GM21786 (cell line): ENCODE measurements at regions not wholly inside any gene's neighbourhood (a gene's known extent, or its start where the extent isn't known, plus 50 kb on each side); places are given as distances from the start of the nearest gene placed in this dataset.
"Not testable (repeated sequence)": the region's sequence is repeated elsewhere in the genome, so short reads cannot be mapped to it uniquely, and the experiment has no call there.

ENCODE experiments used
- ATAC-seq: cut with Tn5 transposase; IDR thresholded peaks from one replicate; pipeline ENCODE4 v1.9.1; 2021; ENCODE audit not compliant: unreplicated experiment

DNA sequence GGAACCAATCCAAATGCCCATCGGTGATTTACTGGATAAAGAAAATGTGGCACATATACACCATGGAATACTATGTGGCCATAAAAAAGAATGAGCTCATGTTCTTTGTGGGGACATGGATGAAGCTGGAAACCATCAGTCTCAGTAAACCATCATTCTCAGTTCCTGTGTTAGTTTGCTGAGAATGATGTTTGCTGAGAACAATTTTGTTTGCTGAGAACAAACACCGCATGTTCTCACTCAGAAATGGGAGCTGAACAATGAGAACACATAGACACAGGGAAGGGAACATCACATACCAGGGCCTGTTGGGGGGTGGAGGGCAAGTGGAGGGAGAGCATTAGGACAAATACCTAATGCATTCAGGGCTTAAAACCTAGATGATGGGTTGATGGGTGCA lies 185.5 kb downstream of the ANXA1 start:
- ATAC-seq = not testable (repeated sequence)

DNA sequence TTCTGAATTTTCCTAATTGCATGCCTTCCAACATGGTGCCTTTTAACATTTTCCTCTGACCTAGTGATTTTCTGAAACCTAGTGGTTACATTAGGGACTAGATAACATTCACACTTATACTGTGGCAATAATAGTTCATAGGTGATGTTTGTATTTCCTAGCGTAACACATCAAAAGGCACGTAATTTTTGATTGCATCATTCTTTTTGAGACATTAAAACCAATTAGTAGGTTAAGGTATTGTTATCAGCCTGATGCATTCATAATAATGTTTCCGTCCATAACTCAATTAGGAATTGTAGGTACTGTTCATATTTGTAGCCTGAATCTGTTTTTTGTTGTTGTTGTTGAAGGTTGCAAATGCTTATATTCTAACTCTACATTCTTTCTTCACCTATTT lies 192.4 kb downstream of the ANXA1 start:
- no peak for ATAC-seq

- ATAC-seq = no peak
Measured at GRCh38 chr9:73347123-73347522, 195.5 kb downstream of the ANXA1 start.

GRCh38 chr9:73347720-73348119 lies 196.1 kb downstream of the ANXA1 start:
- no peak for ATAC-seq

GRCh38 chr9:73348471-73348870 lies 196.8 kb downstream of the ANXA1 start:
- no peak for ATAC-seq

DNA sequence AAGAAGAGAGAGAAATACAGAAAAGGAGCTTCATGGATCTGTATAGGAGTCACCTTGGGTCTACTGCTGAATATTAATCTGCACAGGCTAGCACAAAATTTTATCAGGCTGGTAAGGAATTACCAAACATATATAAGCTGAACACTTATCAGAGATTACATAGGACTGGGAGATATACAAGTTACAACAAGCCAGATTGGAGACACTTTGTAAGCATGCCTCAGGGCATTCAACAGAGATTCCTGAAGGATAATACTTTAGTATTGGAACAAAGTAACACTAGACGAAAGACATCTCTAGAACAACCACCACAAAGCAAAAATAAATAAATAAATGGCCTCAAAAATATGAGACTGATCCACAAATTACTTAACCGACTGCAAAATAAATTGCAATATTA lies 197.8 kb downstream of the ANXA1 start:
- ATAC-seq = no peak

GRCh38 chr9:73357607-73358006 lies 205.9 kb downstream of the ANXA1 start:
- no peak for ATAC-seq

DNA sequence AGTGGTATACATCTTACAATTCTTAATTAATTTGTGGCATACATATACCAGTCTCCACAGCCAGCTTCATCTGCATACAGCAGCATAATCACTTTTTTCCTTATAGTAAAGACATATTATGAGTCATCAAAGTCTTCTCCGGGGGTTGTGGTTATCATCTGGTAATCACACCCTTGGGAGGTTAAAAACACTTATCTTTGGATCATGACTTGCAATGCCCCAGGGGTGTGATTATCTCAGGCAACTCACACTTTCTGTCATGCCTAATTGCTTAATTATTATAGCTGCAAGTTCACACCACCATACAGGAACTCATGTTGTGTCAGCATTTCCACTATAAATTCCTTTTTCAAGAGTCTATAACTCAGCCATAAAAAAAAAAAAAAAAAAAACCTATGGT lies 218.4 kb downstream of the ANXA1 start:
- no peak for ATAC-seq

- no peak for ATAC-seq
Measured at GRCh38 chr9:73371801-73372200, 220.1 kb downstream of the ANXA1 start.

DNA sequence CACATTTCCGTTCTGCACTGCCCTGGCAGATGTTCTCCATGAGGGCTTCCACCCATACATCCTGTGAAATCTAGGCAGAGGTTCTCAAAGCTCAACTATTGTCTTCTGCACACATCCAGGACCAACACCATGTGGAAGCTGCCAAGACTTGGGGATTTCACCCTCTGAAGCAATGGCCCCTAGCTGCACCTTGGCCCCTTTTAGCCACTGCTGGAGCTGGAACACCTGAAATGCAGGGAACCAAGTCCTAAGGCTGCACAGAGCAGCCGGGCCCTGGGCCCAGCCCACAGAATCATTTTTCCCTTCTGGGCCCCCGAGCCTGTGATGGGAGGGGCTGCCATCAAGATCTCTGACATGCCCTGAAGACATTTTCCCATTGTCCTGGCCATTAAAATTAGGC lies 228.7 kb downstream of the ANXA1 start:
- no peak for ATAC-seq

GRCh38 chr9:73402081-73403028 lies 250.7 kb downstream of the ANXA1 start:
- no peak for ATAC-seq

DNA sequence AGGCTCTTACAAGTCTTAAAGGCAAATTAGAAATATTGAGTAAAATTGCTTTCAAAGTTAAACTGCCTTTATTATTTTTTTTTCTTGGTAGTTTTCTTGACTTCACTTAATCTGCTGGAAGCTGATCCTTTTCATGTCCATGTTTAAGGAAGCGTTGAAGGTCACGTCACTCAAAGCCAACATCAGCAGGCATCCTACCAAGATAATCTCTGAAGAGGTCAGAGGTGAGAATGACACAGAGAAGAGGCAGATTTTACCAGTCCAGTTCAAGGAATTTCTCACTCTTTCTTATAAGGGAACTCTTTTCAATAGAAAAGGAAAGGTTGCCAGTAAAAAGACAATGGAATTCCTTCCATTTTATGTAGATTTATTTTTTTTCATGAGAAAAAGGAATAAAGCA lies 259.8 kb downstream of the ANXA1 start:
- no peak for ATAC-seq

DNA sequence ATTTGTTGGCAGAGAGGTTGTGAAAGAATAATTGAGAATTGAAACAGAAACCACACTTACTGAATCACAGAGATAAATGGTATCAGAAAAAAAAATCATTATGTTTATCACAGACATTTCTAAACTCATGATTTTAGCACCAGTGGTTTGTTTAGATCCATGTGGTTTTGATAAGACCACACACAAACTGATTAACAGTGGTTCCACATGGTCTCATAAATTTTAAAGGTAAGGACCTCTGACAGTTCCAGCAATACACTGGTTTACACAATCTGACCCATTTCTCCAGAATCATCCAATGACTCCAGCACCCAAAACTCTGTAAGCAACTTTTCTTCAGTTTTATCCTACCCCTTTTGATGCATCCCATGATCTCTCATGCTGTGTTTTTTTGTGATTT lies 261.2 kb downstream of the ANXA1 start:
- ATAC-seq = no peak

- no peak for ATAC-seq
Measured at GRCh38 chr9:73423891-73424290, 272.2 kb downstream of the ANXA1 start.

DNA sequence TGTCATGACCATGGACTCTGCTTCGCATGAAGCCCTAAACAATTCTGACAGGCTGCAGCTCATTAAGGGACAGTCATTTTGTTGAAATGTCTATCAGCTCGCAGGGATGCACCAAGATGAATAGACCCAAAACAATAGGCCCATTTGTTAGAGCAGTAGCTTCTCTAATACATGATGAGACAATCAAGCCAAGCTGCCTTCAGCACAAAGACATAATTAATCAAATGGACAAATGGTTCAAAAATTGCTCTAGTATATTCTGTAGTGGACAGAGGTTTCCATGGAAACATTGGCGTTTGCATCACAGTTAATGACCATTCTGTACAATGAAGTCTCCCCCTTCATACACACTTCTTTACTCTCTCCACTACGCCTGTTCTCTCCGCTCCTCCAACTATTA lies 274.6 kb downstream of the ANXA1 start:
- ATAC-seq = no peak

DNA sequence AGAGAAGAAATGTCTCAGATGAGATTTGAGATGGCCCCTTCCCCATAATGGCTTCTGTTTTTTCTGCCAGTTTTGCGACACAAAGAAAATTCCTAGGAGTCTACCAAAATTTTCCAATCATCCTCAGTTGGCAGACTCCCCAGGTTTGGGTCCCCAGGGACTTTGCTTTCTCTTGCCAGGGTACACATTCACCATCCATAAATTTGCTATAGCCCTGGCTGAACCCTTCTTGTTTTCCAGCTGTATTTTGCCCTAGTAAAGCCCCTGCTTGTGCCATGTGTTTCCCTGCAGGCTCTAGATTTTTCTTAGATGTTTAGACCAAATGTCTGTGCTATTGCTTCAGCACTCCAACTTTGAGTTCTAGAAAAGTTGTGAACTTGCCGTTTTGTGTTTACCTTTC lies 283.2 kb downstream of the ANXA1 start:
- ATAC-seq = no peak

- peak; percentile 71 for ATAC-seq
Measured at GRCh38 chr9:73437758-73438157, 286.1 kb downstream of the ANXA1 start.

DNA sequence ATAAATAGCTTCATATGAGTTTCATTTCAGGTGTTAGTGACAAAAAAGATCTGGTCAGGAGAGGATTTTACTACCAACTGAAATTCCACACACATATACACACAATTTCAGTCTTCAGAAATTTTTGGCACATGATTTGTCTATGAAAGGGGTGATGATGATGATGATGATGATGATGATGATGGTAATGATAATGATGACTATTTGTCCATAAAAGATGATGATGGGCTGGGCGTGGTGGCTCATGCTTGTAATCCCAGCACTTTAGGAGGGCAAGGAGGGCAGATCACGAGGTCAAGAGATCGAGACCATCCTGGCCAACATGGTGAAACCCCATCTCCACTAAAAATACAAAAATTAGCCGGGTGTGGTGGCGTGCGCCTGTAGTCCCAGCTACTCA lies 288.2 kb downstream of the ANXA1 start:
- ATAC-seq = not testable (repeated sequence)

GRCh38 chr9:73441223-73441622 lies 289.6 kb downstream of the ANXA1 start:
- no peak for ATAC-seq

DNA sequence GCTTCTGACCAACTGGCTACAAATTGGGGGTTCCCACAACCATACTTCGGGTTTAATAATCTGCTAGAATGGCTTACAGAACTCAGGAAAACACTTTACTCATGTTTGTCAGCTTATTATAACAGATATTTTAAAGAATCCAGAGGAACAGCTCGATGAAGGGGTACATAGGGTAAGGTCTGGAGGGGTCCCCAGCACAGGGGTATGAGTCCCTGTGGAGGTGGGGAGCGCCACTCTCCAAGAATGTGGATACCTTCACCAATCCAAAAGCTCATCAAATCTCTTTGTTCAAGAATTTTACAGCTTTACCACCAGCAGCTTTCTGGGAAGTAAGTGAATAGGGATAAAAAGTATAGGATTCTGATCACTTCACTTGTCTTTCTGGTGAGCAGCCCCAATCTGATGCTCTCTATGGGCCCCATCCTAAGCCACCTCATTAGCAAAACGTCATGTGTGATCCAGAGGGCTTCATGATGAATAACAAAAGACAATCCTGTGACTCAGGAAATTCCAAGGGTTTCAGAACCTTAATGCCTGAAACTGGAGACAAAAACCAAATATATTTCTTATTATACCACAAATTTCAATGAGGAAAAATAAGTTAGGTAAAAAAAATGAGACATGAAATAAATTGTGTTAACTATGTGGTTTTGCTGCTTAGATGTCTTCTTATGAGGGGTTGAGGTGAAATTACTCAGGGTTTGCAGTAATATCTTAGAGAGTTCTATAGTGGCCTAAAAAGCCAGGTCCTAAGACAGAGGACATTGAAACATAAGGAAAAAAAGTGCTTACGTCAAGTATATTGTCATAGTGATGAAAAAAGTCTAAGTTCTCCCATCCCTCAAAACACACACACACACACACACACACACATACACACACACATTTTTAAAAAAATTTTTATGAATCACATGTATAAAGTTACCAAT lies 290.5 kb downstream of the ANXA1 start:
- no peak for ATAC-seq

- ATAC-seq = no peak
Measured at GRCh38 chr9:73444821-73445220, 293.2 kb downstream of the ANXA1 start.

GRCh38 chr9:73445384-73445783 lies 293.7 kb downstream of the ANXA1 start:
- not testable (repeated sequence) for ATAC-seq
